HS-27A (cell line): ENCODE measurements at regions not wholly inside any gene's neighbourhood (a gene's known extent, or its start where the extent isn't known, plus 50 kb on each side); places are given as distances from the start of the nearest gene placed in this dataset.

Experiments
- DNase-seq: peaks from one replicate; pipeline ENCODE4 v3.0.0-alpha.2; 2012; ENCODE audit warnings: low read depth, missing footprints

GRCh38 chr3:148381051-148381450 is 316.7 kb upstream of the AGTR1 start:
- no peak for DNase-seq

DNA sequence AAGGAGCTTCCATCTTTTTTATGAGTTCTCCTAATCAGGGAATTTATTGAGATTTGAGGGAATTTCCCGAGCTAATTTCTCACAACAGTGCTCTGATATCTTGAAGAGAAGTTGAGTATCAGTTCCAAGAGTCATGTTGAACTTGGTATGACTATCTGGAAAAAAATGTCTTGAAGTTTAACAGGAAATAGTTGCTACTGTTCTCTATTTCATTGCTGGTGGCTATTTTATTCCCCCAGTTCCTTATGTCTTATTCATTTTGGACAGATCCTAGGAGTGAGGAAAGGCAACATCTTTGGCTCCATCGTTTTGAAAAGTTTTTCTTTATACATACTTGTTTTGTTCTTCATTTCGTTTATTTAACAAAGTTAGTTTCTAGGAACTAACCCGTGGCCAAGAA is 307.8 kb upstream of the AGTR1 start:
- peak; percentile 9 for DNase-seq

GRCh38 chr3:148395821-148396220 is 301.9 kb upstream of the AGTR1 start:
- DNase-seq, result no peak

DNA sequence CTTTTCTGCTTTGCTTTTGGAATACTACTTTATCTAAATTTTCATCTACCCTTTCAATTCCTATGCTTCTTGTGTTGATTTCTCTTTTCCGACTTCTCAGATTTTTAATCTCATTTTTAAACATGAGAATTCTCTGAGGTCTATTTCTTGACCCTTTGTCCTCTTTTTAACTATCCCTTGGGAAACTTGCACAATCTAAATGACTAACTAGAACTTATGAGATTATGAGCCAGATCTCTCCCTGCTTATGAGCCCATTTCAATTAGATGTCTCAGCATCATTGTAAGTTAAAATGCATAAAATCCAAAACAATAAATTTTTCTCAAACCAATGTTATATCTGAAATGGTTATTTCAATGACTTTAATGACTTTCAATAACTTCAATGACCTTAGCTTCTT is 296.9 kb upstream of the AGTR1 start:
- DNase-seq, result no peak

DNA sequence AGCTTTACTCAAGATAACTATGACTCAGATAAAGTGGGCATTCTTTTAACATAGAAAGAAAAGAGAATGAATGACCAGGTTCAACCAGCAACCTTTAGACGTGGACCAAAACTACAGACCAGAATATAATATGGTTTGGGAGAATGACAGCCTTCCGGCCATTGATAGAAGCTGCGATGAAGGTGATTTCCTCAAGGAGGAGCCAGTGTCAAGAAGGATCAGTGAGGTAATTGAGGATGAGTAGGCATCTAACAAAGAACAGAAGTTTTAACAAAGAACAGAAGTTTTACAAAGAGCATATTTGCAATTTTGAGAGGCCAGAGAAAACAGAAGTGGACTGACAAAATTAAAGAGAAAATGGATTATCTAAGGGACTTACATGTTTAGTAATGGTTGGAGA is 289.0 kb upstream of the AGTR1 start:
- DNase-seq, result no peak

DNA sequence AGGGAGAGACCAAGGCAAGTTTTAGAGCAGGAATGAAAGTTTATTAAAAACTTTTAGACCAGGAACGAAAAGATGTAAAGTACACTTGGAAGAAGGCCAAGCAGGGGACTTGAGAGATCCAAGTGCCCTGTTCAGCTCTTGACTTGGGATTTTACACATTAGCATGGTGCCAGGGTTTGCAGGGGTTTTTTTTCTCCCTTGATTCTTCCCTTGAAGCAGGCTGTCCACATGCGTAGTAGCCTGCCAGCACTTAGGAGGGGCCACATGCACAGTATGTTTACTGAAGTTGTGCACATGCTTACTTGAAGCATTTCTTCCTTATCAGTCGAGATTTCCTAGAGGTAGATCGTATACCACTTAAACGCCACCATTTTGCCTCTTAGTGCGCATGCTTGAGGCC is 277.5 kb upstream of the AGTR1 start:
- no peak for DNase-seq

GRCh38 chr3:148428862-148429605 is 268.7 kb upstream of the AGTR1 start:
- no peak for DNase-seq

GRCh38 chr3:148433665-148434064 is 264.0 kb upstream of the AGTR1 start:
- no peak for DNase-seq

DNA sequence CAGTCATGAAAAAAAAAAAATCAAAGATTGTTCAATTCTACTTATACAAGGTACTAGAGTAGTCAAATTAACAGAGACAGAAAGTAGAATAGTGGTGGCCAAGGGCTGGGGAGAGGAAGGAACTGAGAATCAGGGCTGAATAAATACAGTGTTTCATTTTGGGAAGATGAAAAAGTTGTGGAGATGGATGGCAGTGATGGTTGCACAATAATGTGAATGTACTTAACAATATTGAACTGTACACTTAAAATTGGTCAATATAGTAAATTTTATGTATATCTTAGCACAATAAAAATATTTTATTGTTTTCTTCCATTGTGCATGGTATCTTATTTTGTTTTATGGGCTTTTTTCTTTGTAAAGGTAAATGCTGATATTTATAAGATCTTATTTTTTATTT is 262.2 kb upstream of the AGTR1 start:
- no peak for DNase-seq

DNA sequence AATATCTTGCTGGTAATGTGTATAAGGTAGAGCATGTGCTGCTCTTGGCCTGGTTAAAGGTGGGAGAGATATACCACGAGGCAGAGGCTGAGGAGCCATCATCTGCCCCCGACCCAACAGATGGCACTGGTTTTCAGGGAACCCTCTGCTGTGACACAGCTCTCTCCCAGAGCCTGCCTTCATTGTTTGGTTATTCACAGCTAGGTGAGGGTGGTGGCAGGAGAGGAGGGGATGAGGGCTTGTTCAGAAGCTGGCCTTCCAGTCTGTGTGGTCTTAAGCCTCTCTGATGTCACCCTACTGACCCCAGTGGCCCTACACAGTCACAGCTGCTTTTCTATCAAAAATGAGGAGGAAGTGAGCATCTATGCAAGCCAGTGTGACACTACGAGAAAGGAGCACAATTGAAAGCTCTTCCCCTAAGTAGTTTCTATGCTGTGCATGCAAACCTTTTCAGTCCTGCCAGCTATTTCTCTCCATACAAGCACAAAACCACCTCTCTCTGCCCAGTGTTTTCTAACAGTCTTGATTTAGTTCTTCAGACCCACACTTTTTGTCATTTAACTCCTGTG is 258.4 kb upstream of the AGTR1 start:
- no peak for DNase-seq

GRCh38 chr3:148441191-148441590 is 256.5 kb upstream of the AGTR1 start:
- no peak for DNase-seq

- DNase-seq, result no peak
Measured at GRCh38 chr3:148450819-148451218, 246.9 kb upstream of the AGTR1 start.

DNA sequence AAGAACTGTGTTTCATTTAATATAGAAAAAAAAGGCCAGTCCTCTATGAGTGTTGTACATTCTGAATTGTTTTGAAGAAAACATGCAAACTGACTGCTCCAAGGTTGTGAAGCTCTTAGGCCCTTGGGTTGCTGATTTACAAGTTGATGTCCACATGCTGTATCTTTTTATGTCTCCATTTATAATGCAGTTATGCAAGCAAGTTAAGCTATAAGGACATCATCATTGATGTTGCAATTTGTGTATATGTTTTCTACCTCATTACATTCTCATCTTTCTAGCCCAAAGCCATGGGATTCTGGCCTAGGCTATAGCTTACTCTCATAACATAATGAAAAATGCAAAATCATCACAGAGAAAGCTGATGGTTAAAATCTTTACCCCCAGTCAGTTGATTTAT is 245.7 kb upstream of the AGTR1 start:
- DNase-seq, result no peak

GRCh38 chr3:148453781-148454191 is 243.9 kb upstream of the AGTR1 start:
- DNase-seq, result no peak

GRCh38 chr3:148455098-148455497 is 242.6 kb upstream of the AGTR1 start:
- no peak for DNase-seq

- DNase-seq, result no peak
Measured at GRCh38 chr3:148457886-148458285, 239.8 kb upstream of the AGTR1 start.

- peak; percentile 12 for DNase-seq
Measured at GRCh38 chr3:148459931-148460513, 237.7 kb upstream of the AGTR1 start.

DNA sequence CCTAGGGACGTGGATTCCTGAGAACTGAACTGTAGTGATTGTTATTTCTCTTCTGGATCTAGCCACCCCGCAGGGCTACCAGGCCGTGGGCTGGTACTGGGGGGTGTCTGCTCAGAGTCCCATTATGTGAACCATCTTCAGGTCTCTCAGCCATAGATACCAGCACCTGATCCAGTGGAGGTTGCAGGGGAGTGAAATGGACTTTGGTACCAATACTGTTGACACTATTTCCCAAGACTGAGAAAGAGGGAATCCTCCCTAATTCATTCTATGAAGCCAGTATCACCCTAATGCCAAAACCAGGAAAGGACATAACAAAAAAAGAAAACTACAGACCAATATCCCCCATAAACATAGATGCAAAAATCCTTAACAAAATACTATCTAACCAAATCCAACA is 237.0 kb upstream of the AGTR1 start:
- DNase-seq, result no peak

- no peak for DNase-seq
Measured at GRCh38 chr3:148464246-148464645, 233.5 kb upstream of the AGTR1 start.

- peak; percentile 50 for DNase-seq
Measured at GRCh38 chr3:148466143-148466542, 231.6 kb upstream of the AGTR1 start.

DNA sequence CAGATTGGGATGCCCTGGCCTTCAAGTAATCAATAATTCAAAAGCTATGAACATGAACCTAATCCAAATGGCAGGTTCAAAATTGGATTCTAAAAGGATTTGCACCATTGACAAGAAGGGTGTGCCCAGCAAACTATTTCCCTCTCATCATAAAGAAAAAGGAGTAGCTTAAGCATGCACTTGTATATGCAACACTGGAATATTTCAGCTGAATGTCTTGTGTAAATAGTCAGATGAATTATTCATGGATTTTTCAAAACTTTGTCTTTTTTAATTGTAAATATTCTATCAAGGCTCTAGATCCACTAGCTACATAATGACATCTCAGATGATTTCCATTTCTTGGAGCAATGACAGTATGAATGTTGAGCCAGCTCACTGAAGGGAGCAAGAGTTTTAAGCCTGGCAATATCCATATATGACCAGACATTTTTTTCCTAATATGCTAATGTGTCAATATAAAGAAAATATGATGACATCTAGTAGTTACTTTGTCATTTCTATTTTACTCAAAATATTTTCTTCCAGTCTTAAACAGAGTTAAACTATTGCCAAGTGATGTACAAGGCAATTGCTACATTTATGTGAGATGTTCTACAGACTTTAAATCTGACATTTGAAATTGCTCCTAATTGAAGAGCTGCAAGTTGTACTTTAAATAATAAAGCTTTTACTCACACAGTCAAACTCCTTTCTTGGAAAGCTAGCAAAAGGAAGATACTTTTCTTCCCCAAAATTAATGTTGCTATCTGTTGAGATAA is 230.5 kb upstream of the AGTR1 start:
- DNase-seq, result no peak

- DNase-seq, result no peak
Measured at GRCh38 chr3:148477375-148477774, 220.3 kb upstream of the AGTR1 start.

GRCh38 chr3:148493631-148494030 is 204.1 kb upstream of the AGTR1 start:
- no peak for DNase-seq
